ENCODE measurements at regions not wholly inside any gene's neighbourhood (a gene's known extent, or its start where the extent isn't known, plus 50 kb on each side); places are given as distances from the start of the nearest gene placed in this dataset.

DNA sequence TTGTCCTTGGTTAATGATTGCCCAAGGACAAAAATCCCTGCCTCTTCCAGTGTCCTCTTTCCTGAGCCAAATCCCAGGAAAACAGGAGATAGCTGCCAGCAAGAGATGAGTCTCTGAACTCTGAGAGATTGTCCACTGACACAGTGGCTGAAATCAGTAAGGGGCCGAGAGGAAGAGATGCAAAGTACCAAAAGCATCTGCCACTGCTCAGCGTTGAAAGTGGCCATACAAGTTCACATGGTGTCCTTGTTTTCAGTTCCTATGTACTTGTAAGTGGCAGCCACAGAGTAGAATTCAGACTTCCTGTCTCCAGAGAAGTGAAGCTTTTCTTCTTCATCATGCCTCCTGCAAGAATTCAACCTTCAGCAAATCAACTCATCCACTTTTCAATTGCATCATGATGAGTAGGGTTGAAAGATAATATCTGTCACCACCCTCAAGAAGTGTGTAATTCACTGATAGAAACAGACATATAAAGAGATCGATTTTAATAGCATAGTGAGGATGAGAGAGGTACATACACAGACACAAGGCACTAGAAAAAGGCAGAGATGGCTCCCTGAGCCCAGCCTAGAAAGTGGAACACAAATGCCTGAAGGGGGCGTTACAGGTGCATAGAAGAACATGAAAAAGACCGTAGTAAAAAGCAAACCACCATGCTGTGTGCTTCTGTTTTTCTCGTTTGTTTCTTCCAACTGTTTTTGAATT, 185.8 kb downstream of the MRPL39 start:
- TF ChIP-seq, protein P1, sequence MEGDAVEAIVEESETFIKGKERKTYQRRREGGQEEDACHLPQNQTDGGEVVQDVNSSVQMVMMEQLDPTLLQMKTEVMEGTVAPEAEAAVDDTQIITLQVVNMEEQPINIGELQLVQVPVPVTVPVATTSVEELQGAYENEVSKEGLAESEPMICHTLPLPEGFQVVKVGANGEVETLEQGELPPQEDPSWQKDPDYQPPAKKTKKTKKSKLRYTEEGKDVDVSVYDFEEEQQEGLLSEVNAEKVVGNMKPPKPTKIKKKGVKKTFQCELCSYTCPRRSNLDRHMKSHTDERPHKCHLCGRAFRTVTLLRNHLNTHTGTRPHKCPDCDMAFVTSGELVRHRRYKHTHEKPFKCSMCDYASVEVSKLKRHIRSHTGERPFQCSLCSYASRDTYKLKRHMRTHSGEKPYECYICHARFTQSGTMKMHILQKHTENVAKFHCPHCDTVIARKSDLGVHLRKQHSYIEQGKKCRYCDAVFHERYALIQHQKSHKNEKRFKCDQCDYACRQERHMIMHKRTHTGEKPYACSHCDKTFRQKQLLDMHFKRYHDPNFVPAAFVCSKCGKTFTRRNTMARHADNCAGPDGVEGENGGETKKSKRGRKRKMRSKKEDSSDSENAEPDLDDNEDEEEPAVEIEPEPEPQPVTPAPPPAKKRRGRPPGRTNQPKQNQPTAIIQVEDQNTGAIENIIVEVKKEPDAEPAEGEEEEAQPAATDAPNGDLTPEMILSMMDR (conservative IDR thresholded peaks at IDR 0.05; ENCODE audit: low read depth in 2 of 2): peak; percentile 80
- TF ChIP-seq POLR2AphosphoS5 (IDR thresholded peaks at IDR 0.05; ENCODE audit: low read depth): no peak
- TF ChIP-seq EZH2phosphoT487 (IDR thresholded peaks at IDR 0.05; ENCODE audit: unreplicated experiment): no peak
- TF ChIP-seq, protein P2, sequence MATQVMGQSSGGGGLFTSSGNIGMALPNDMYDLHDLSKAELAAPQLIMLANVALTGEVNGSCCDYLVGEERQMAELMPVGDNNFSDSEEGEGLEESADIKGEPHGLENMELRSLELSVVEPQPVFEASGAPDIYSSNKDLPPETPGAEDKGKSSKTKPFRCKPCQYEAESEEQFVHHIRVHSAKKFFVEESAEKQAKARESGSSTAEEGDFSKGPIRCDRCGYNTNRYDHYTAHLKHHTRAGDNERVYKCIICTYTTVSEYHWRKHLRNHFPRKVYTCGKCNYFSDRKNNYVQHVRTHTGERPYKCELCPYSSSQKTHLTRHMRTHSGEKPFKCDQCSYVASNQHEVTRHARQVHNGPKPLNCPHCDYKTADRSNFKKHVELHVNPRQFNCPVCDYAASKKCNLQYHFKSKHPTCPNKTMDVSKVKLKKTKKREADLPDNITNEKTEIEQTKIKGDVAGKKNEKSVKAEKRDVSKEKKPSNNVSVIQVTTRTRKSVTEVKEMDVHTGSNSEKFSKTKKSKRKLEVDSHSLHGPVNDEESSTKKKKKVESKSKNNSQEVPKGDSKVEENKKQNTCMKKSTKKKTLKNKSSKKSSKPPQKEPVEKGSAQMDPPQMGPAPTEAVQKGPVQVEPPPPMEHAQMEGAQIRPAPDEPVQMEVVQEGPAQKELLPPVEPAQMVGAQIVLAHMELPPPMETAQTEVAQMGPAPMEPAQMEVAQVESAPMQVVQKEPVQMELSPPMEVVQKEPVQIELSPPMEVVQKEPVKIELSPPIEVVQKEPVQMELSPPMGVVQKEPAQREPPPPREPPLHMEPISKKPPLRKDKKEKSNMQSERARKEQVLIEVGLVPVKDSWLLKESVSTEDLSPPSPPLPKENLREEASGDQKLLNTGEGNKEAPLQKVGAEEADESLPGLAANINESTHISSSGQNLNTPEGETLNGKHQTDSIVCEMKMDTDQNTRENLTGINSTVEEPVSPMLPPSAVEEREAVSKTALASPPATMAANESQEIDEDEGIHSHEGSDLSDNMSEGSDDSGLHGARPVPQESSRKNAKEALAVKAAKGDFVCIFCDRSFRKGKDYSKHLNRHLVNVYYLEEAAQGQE (IDR thresholded peaks at IDR 0.05; ENCODE audit: unreplicated experiment): no peak
- TF ChIP-seq, protein P3, sequence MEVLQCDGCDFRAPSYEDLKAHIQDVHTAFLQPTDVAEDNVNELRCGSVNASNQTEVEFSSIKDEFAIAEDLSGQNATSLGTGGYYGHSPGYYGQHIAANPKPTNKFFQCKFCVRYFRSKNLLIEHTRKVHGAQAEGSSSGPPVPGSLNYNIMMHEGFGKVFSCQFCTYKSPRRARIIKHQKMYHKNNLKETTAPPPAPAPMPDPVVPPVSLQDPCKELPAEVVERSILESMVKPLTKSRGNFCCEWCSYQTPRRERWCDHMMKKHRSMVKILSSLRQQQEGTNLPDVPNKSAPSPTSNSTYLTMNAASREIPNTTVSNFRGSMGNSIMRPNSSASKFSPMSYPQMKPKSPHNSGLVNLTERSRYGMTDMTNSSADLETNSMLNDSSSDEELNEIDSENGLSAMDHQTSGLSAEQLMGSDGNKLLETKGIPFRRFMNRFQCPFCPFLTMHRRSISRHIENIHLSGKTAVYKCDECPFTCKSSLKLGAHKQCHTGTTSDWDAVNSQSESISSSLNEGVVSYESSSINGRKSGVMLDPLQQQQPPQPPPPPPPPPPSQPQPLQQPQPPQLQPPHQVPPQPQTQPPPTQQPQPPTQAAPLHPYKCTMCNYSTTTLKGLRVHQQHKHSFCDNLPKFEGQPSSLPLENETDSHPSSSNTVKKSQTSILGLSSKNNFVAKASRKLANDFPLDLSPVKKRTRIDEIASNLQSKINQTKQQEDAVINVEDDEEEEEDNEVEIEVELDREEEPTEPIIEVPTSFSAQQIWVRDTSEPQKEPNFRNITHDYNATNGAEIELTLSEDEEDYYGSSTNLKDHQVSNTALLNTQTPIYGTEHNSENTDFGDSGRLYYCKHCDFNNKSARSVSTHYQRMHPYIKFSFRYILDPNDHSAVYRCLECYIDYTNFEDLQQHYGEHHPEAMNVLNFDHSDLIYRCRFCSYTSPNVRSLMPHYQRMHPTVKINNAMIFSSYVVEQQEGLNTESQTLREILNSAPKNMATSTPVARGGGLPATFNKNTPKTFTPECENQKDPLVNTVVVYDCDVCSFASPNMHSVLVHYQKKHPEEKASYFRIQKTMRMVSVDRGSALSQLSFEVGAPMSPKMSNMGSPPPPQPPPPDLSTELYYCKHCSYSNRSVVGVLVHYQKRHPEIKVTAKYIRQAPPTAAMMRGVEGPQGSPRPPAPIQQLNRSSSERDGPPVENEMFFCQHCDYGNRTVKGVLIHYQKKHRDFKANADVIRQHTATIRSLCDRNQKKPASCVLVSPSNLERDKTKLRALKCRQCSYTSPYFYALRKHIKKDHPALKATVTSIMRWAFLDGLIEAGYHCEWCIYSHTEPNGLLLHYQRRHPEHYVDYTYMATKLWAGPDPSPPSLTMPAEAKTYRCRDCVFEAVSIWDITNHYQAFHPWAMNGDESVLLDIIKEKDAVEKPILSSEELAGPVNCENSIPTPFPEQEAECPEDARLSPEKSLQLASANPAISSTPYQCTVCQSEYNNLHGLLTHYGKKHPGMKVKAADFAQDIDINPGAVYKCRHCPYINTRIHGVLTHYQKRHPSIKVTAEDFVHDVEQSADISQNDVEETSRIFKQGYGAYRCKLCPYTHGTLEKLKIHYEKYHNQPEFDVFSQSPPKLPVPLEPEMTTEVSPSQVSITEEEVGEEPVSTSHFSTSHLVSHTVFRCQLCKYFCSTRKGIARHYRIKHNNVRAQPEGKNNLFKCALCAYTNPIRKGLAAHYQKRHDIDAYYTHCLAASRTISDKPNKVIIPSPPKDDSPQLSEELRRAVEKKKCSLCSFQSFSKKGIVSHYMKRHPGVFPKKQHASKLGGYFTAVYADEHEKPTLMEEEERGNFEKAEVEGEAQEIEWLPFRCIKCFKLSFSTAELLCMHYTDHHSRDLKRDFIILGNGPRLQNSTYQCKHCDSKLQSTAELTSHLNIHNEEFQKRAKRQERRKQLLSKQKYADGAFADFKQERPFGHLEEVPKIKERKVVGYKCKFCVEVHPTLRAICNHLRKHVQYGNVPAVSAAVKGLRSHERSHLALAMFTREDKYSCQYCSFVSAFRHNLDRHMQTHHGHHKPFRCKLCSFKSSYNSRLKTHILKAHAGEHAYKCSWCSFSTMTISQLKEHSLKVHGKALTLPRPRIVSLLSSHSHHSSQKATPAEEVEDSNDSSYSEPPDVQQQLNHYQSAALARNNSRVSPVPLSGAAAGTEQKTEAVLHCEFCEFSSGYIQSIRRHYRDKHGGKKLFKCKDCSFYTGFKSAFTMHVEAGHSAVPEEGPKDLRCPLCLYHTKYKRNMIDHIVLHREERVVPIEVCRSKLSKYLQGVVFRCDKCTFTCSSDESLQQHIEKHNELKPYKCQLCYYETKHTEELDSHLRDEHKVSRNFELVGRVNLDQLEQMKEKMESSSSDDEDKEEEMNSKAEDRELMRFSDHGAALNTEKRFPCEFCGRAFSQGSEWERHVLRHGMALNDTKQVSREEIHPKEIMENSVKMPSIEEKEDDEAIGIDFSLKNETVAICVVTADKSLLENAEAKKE (CRISPR knock-in tag; IDR thresholded peaks at IDR 0.05): no peak

Measured in GM23338 (cell line).